ENCODE measurements at regions not wholly inside any gene's neighbourhood (a gene's known extent, or its start where the extent isn't known, plus 50 kb on each side); places are given as distances from the start of the nearest gene placed in this dataset.

GRCh38 chr6:98777762-98778161, 56.6 kb upstream of the POU3F2 start:
- CTCF ChIA-PET, result no interaction called here
- no peak for TF ChIP-seq CTCF (conservative IDR thresholded peaks at IDR 0.05; ENCODE audit: low read depth, low read length)
- TF ChIP-seq EZH2 (IDR thresholded peaks at IDR 0.05; ENCODE audit: borderline replicate concordance, low read depth, low read length, poor library complexity, severe bottlenecking), result no peak
- POLR2A ChIA-PET (ENCODE audit: low non-redundant PET), result no interaction called here
- DNase-seq (ENCODE audit: low spot score), result no peak
- Histone ChIP-seq H3K27me3 (replicated peaks; ENCODE audit: insufficient read depth, low read depth, low read length, poor library complexity) (no peaks in the 10 kb centered on the region), H3K4me3 (ENCODE audit: low read depth, low read length, poor library complexity, severe bottlenecking) (no peak overlapping the region), H3K4me1 (ENCODE audit: insufficient read depth, low read length, poor library complexity, severe bottlenecking) (no peaks in the 10 kb centered on the region), H3K9me3 (ENCODE audit: low read depth, low read length, poor library complexity, severe bottlenecking) (no peaks in the 10 kb centered on the region), H3K27ac (ENCODE audit: low read depth, low read length, poor library complexity, severe bottlenecking) (no peak overlapping the region), H3K36me3 (ENCODE audit: insufficient read depth, low read length, poor library complexity, severe bottlenecking) (no peaks in the 10 kb centered on the region)
- intact Hi-C loops (cut with micrococcal nuclease; ENCODE audit: unreplicated experiment), result no loop called here
- no TSS peak for BruUV-seq (replicated peaks)

- BruUV-seq (replicated peaks), result no TSS peak
- Histone ChIP-seq H3K9me3 (ENCODE audit: low read depth, low read length, poor library complexity, severe bottlenecking) (no peaks in the 10 kb centered on the region), H3K4me3 (ENCODE audit: low read depth, low read length, poor library complexity, severe bottlenecking) (no peak overlapping the region), H3K36me3 (ENCODE audit: insufficient read depth, low read length, poor library complexity, severe bottlenecking) (no peaks in the 10 kb centered on the region), H3K27ac (ENCODE audit: low read depth, low read length, poor library complexity, severe bottlenecking) (no peak overlapping the region), H3K27me3 (replicated peaks; ENCODE audit: insufficient read depth, low read depth, low read length, poor library complexity) (no peaks in the 10 kb centered on the region), H3K4me1 (ENCODE audit: insufficient read depth, low read length, poor library complexity, severe bottlenecking) (no peaks in the 10 kb centered on the region)
- intact Hi-C loops (cut with micrococcal nuclease; ENCODE audit: unreplicated experiment), result no loop called here
- ChIA-PET CTCF (no interaction called here), POLR2A (ENCODE audit: low non-redundant PET) (no interaction called here)
- DNase-seq (ENCODE audit: low spot score), result no peak
- TF ChIP-seq EZH2 (IDR thresholded peaks at IDR 0.05; ENCODE audit: borderline replicate concordance, low read depth, low read length, poor library complexity, severe bottlenecking) (no peak), CTCF (conservative IDR thresholded peaks at IDR 0.05; ENCODE audit: low read depth, low read length) (no peak)
These were observed 54.8 kb upstream of the POU3F2 start for GRCh38 chr6:98779618-98780017.

GRCh38 chr6:98782772-98783171, 51.6 kb upstream of the POU3F2 start:
- BruUV-seq (replicated peaks), result no TSS peak
- POLR2A ChIA-PET (ENCODE audit: low non-redundant PET), result no interaction called here

More at GRCh38 chr6:98782772-98783171, 51.6 kb upstream of the POU3F2 start:
- Histone ChIP-seq H3K27ac (ENCODE audit: low read depth, low read length, poor library complexity, severe bottlenecking) (no peak overlapping the region), H3K4me1 (ENCODE audit: insufficient read depth, low read length, poor library complexity, severe bottlenecking) (no peaks in the 10 kb centered on the region), H3K4me3 (ENCODE audit: low read depth, low read length, poor library complexity, severe bottlenecking) (no peak overlapping the region), H3K36me3 (ENCODE audit: insufficient read depth, low read length, poor library complexity, severe bottlenecking) (no peaks in the 10 kb centered on the region), H3K27me3 (replicated peaks; ENCODE audit: insufficient read depth, low read depth, low read length, poor library complexity) (no peaks in the 10 kb centered on the region), H3K9me3 (ENCODE audit: low read depth, low read length, poor library complexity, severe bottlenecking) (no peaks in the 10 kb centered on the region)
- intact Hi-C loops (cut with micrococcal nuclease; ENCODE audit: unreplicated experiment), result no loop called here
- CTCF ChIA-PET, result no interaction called here
- TF ChIP-seq CTCF (conservative IDR thresholded peaks at IDR 0.05; ENCODE audit: low read depth, low read length) (no peak), EZH2 (IDR thresholded peaks at IDR 0.05; ENCODE audit: borderline replicate concordance, low read depth, low read length, poor library complexity, severe bottlenecking) (no peak)
- DNase-seq (ENCODE audit: low spot score), result no peak
